HG03442 (cell line): ENCODE measurements at regions not wholly inside any gene's neighbourhood (a gene's known extent, or its start where the extent isn't known, plus 50 kb on each side); places are given as distances from the start of the nearest gene placed in this dataset.

Experiments
- ATAC-seq: cut with Tn5 transposase; IDR thresholded peaks from one replicate; pipeline ENCODE4 v1.9.1; 2021; ENCODE audit warnings: mild to moderate bottlenecking, moderate library complexity; ENCODE audit not compliant: unreplicated experiment

DNA sequence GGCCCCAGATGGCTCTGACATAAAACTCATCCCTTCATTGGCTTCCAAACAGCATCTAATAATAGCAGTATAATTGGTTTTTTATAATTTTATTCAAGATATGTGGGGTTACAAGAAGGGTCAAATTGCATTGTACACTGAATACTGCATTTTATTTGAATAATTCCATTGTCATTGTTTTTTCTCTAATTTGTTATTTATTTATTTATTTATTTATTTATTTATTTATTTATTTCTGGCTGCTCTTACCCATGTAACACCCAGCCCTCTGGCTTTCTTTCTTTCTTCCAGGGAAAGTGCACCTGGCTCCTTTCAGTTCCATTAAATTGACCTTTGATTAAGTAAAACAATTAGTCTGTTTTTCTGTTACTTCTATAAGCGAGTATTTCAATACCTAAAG is 210.1 kb downstream of the CDH9 start:
- no peak for ATAC-seq

DNA sequence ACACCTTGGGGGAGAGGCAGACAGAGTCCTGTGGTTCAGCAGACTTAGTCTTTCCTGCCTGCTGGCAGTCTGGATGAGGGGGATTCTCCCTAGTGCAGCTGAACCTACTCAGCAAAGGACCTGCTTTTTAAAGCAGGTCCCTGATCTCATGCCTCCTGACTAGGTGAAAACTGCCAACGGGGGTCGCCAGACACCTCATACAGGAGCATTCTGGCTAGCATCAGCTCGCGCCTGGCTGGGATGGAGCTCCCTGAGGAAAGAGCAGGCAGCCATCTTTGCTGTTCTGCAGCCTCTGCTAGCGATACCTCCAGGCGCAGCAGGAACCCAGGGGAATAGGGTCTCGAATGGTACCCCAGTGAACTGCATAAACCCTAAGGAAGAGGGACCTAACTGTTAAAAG is 225.2 kb downstream of the CDH9 start:
- no peak for ATAC-seq

DNA sequence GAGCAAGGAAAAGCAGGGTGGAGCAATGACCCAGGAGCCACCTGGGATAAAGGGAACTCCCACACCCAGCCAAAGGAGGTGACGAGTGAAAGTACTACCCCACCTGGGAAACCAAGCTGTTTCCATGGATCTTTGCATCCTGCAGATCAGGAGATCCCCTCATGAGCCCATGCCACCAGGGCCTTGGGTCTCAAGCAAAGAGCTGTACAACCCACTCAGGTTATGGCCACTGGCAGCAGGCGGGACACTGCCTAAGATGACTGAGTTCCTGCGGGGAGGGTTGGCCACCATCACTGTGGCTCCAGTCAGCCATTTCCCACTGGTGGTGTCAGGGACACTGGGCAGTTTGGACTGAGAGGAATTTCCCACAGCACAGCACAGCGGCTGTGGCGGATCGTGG is 225.7 kb downstream of the CDH9 start:
- no peak for ATAC-seq

DNA sequence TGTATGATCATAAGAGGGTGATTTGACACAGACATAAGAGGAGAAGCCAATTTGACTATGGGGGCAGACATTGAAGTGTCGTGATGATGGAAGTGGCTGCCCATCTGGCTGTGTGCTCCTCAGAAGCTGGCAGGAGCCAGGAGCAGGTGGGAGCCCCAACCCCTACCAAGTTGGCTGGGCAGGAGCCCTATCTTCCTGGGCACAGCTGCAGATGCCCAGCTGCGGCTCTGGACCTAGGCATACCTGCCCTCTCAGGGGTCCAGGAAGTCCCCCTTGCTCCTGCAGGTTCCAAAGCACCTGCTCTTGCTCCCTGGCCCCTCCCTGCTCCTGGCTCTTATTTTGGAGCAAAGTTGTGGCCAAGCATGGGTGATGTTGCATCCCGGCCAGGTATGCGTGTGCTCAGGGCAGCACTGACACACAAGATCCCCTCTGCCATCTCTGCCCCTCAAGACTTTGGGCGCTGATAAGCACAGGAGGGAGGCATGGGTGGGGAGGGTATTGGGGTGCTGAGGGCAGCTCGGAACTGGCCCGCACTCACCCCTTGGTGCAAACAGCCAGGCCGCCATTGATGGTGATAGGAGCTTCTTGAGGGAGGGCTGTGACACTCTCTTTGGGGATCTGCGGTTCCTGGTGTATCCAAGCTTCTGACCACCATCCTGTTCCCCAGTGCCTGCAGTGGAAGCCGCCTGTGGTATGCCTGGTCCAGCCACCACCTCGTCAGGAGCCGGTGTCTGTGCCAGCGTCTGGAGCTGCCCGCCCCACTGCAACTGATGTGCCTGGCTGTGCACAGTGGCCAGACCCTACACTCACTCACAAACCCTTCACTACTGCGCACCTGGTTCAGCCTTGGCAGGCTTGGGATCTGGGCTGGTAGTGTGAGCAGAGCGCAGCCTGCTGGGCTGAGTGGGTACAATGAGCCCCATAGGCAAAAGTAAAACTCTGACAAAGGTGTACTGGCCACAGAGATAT is 230.9 kb downstream of the CDH9 start:
- no peak for ATAC-seq

DNA sequence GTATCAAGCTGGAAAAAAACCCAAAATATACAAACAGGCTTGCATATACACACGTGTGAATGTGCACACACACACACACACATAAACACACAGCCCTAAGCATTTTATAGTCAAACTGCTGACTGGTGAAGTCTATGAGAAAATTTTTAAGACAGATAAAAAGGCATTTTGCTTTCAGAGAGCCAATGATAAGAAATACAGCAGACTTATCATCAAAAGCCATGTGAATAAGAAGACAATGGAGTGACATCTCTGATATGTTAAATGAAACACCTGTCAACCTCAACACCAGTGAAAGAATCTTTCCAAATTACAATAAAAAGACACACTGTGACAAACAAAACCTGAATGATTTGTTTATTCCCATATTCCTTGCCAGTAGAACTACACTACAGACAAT is 233.3 kb downstream of the CDH9 start:
- no peak for ATAC-seq

DNA sequence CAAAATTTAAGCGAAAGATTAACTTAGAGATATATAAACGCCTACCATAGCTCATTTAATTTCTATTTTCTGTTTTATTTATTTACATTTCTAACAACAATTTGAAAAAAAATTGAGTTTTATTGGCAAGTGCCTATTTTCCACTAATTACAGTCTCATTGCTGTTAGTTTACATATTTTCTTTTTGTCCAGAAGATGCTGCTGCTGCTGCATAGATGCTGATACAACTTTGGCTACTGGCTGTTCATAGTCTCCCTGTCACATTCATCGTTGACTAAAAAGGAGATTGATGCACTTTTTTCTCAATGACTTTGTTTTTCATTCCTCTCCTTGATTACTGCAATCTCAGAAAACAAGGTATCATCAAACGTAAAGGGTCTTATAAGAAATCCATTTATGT is 235.4 kb downstream of the CDH9 start:
- no peak for ATAC-seq

DNA sequence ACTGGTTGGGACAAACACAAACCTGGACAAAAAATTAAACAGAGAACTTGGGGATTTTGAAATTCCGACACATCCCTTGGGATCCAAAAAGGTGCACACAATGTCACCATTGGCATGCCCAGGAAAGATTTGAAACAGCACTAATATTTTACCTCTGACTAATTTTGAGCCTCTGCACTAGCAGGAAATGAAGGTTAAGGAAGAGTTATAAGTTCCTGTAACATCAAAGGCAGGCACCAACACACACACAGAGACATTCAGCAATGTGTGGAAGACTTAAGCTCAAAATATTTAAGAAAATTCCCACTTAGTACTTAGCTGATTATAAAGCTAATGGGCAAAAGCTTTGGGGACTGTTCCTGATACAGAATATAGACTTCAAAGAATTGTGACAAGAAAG is 247.0 kb downstream of the CDH9 start:
- no peak for ATAC-seq

DNA sequence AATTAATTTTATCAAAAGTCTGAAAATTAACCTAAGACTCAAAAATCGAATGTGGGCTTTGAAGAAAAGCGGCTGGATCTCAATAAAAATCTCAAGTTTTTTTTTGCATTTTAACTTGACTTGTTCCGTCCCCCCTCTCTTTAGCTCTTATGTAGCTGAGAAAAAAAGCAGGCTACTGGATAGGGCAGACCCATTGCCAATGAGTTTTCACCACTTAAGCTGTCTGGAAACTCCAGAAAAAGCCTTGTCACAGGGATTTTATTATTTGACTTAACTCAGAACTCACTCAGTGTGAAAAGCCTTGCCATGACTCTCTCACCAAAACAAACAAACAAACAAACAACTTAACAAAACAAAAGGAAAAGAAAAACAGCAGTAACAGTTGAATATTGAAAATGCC is 247.4 kb downstream of the CDH9 start:
- no peak for ATAC-seq

DNA sequence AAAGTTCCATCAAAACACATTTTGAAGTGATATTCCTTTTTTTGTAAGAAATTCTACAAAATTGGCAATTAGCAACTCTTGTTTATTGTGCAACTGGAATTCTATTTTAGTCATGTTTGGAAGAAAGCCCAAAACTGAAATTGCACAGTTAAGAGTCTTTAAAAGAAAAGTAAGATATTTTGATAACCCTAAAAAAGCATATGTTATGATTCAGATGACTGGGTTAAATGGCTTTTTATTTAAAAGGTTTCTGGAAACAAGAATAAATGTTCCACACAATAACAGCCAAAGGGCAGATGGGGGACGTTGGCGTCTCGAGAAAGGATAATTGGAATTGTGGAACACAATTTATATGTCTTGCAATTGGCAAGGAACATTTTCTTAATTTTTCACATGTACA is 275.2 kb downstream of the CDH9 start:
- no peak for ATAC-seq

DNA sequence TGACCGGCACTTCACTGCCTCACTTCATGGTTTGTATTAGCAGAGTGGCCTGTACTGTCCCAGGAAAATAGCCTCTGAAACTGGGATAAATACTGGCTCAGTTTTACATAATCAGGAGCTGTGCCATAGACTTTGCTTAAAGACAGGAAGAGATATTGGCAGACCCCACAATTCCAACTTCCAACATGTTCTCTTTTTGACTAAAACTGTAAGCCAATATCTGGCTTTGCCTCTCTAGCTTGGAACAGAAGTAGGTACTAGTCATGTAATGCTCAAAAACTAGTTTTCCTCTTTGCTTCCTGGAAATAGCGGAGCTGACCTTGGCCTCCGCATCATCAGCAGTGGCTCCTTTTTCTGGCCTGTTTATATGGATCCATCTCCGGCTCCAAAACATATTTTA is 276.9 kb downstream of the CDH9 start:
- ATAC-seq = no peak

DNA sequence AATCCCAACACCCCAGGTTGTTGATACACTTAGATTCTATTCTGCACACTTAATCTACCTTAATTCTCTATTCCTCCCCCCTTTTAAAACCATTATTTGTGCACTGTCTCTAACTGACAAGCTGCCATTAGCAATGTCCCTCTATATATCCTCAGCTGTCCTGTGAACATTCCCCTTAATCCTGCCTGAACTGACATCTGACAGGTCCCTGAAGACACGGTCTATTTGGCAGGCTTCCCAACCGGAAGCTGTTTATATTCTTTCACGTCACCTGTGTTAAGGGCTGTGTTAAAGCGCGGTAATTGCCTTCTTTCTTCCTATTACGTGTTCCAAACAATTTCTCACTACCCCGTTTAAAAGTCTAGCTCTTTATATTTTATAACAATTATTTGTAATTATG is 277.3 kb downstream of the CDH9 start:
- no peak for ATAC-seq

DNA sequence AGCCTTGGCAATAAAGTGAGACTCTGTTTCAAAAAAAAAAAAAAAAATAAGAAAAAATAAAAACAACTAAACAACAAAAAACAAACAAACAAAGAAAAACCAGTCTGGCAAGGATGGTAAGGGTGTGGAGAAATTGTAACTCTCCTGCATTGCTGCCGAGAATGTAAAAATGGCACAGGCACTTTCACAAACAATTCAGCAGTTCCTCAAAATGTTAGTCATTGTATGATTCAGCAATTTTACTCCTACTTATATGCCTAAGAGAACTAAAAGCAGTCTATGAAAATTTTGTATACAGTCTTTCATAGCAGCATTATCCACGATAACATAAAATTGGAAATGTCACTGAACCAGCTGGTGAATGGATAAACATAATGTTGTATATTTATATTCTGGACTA is 280.4 kb downstream of the CDH9 start:
- ATAC-seq = no peak

DNA sequence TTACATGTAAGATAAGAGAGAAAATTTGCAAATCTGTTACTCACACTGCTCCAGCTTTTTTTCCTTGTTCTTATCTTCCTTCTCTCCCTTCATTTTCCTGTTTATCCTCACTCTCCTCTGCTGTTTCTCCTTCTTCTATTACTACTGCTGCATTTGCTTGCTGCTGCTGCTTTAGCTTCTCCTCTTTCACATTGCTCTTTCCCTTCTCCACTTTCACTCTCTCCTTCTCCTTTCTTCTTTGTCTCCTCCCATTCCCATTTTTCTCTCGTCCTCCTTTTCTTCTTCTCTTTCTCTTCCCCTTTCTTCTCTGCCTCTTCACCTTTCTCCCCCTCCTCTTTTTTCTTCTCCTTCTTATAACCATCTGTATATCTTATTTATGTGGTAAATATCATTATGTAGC is 288.6 kb downstream of the CDH9 start:
- ATAC-seq = no peak

DNA sequence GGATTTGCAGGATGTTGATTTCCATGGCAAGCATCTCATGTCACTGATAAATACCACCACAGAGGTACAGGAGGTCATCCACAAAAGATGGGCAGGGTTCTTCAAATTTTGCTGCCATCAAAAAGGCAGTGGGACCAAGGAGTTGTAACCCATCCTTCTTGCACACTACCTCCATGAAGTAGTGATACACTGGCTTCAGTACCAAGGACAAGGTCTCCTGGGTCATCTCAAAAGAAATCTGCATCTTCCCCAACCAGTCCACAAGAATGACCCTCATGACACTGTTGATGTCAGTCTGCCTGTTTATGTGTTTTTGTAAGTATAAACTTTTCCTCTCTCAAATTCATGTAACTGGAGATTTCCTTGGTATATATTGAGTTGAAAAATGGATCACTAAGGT is 298.2 kb downstream of the CDH9 start:
- ATAC-seq = no peak

DNA sequence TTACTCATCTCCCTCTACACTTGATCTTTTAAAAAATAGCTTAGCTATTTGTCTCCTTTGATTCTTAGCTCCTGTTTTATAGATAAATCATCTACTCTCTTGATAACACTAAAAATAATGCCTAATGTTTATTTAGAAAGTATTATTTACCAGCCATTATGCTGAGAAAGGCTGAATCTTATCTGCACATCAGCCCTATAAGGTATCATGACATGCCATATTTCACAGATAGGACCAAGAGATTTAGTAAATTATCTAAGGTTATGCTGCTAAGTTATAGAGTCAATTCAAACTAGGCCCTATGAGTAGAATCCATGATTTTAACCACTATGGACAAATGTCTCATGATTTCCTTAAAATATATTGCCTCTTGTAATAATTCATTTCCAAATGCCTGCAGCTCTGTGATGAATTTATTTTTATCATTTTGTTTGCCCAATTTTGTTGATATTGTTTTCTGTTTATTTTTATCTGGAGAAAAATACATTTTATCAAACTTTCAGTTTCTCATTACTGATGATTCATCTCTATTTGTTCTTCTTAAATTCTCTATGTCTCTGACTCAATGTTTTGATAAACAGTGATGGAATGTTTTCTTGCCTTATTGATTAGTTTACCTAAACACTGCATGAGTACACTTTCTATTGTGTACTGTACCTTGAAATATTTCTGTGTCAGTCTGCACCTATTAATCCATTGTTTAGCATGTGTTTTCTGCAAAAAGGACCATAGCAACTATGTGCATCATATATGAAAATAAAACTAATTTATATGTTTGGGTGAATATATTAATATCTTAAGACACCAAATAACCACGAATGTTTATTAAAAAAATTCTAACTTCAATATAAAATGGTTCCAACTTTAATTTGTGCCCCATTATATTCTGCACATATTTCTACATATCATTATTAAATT is 300.8 kb downstream of the CDH9 start:
- ATAC-seq = no peak

DNA sequence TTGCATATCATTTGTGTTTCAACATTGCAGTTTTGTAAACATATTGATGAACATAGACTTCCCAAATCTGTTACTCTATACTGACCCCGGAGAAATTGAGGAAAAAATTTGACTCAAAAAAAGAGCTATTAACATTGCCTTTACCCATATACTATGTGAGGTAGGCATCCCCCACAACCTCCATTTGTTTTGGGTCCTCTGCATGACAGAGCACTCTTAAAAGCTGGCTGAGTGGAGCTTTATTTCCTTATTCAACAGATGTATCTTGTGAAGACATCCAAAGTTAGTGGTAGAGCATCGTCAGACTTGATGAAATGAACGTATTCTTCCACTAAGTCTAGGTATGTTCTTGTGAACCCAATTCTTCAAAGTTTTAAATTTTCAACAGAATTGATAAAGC is 310.5 kb downstream of the CDH9 start:
- ATAC-seq = no peak

DNA sequence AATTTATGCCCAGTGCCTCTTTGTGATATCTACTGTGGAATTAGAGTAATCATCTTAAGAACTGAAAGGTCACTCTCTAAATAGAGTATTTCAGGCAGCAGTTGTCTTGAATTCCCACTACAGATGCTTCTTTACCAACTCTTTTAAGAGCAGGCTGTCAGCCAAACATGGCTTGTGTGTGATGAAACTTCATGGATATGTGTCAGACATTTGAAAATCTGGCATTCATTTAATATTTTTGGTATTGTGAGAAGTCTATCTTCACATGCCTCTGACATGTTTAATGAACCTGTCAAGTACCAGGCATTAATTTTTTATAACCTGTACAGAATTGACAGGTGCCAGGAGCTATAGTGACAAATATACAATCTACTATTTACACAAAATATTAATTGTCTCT is 318.6 kb downstream of the CDH9 start:
- no peak for ATAC-seq

DNA sequence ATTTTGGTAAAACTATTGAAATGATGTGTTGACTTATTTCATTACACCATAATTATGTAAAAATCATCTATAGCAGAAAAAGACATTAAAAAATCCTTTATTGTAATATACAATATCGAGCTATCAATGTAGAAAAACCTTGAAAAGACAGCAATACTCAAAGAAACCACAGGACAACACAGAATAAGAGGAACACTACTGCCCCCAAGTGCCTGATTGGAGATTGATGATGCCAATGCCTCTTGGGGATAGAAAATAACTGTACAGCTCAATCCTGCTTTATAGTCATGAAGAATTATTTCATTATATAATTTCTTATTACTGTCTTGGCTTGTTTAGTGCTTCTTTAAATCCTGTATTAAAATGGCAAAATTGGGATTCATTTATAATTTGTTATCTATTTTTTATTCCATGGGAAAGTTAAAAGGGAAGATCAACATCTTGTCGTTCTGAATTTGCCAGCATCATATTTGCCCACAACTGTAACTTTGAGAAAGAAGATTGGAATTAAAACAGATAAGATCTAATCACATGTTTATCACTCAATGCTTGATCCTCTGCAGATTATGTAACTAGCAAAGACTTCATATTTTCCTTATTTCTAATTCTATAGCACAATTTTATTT is 337.5 kb downstream of the CDH9 start:
- ATAC-seq = peak; percentile 69

DNA sequence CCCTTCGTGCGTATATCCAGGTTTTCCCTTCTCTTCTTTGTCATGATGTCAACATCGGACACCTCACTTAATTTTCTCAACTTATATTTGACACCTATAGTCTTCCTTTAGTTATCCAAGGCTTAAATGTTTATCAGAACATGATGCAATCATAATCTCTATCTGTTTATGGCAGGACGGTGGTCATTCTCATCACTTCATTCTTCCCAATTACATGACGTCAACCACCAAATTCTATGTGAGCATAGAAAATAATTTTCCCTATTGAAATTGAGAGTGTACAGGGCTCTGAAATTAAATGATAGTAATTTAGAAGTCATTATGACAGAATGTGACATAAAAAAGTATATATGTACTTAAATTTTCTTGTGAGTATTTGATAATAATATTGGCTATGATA is 345.4 kb downstream of the CDH9 start:
- ATAC-seq = no peak

DNA sequence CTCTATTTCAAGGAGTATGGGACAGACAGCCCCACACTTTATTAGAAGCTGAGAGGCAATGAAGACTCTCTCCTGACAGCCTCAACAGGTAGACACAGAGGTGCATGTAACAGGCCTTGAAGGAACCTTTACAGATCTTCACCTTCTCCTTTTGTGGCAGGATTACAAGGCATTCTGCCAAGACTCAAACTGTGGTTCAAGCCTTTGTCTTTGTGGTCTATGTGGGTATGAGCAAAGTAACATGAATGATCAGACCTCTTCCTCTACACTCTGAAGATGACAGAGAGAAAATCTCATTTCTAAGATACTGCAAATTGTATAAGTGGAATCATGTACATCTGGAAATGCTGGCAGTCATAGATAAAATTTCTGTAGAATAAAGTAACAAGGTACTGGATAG is 346.9 kb downstream of the CDH9 start:
- ATAC-seq = no peak

DNA sequence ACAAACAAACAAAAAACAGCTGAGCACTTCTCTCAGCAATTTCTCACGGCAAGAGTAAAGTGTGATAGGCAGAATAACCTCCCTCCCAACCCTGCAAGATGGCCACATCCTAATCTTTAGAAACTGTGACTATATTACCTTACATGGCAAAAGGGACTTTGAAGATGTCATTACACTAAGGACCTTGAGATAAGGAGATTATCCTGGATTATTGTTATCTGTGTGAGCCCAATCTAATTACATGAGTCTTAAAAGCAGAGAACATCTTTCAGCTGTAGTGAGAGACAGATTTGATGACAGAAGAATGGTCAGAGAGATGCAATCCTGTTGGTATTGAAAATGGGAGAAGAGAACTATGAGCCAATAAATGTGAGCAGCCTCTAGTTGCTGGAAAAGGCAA is 347.9 kb downstream of the CDH9 start:
- ATAC-seq = no peak
